HCT116 (cell line): ENCODE measurements at regions not wholly inside any gene's neighbourhood (a gene's known extent, or its start where the extent isn't known, plus 50 kb on each side); places are given as distances from the start of the nearest gene placed in this dataset.

ENCODE experiments used
- ATAC-seq: fragments of 200-7000 bp; cut with Tn5 transposase; 2 replicates; pipeline ENCODE4 v1.9.1; 2020; ENCODE audit warnings: mild to moderate bottlenecking, moderate library complexity
- BruUV-seq: library from RNA; stranded (reverse); fragments of 400-500 nt; replicated peaks from 2 replicates; lab custom pipeline; 2021; lab: Mats Ljungman, UMichigan
- CTCF ChIA-PET: fragments of 300-600 bp; sonication (Branson Sonifier 250); formaldehyde crosslinking; loops from one replicate; lab custom pipeline; 2021; ENCODE audit warnings: antibody characterized with exemption; lab: Charles Lee
- POLR2A ChIA-PET: fragments of 300-600, 350-600 bp; sonication (Branson Sonifier 250); formaldehyde crosslinking; loops from one replicate; lab custom pipeline; 2021; ENCODE audit warnings: antibody characterized with exemption; lab: Charles Lee
- RAD21 ChIA-PET, 2 experiments: fragments of 300-600 bp; sonication (Branson Sonifier 250); formaldehyde crosslinking; loops; one replicate each; lab custom pipeline; 2023; ENCODE audit warnings: low total read pairs in 2 of 2; ENCODE audit not compliant: uncharacterized antibody in 2 of 2, unreplicated experiment in 2 of 2, low non-redundant PET in 1 of 2; lab: Charles Lee
- DNase-seq: peaks from one replicate; pipeline ENCODE4 v3.0.0-alpha.2; 2010; ENCODE audit warnings: low read depth, low spot score
- H2AFZ ChIP-seq: fragments of 200-600 bp; shearing (Covaris generic), sonication (generic); 2 replicates; pipeline ENCODE4 v1.6.1; 2017; ENCODE audit warnings: low read depth, mixed run types, mixed read lengths, antibody characterized with exemption, low read length; ENCODE audit not compliant: poor library complexity, severe bottlenecking
- H3K27ac ChIP-seq: 2 replicates; pipeline ENCODE4 v1.5.1; 2012; ENCODE audit warnings: low read depth, low read length
- H3K27me3 ChIP-seq: fragments of 200-600 bp; sonication (generic); 2 replicates; pipeline ENCODE4 v1.6.1; 2016; ENCODE audit warnings: mixed run types, low read length, mixed read lengths; ENCODE audit not compliant: insufficient read depth
- H3K36me3 ChIP-seq, 2 experiments: fragments of 200-500 bp in 1 of 2; fragments of 200-600 bp in 1 of 2; sonication (Bioruptor generic) in 1 of 2; sonication (generic) in 1 of 2; 2 replicates each; pipeline versions ENCODE4 v1.5.1 to v1.6.1; 2014 to 2016; ENCODE audit warnings: low read length in 2 of 2, inconsistent platforms in 1 of 2, mixed read lengths in 1 of 2, mixed run types in 1 of 2; ENCODE audit not compliant: insufficient read depth in 2 of 2, control insufficient read depth in 1 of 2
- H3K4me1 ChIP-seq, 2 experiments: fragments of 200-600 bp in 1 of 2; sonication (generic) in 1 of 2; 2 replicates each; pipeline versions ENCODE4 v1.5.1 to v1.6.1; 2012 to 2017; ENCODE audit warnings: low read length in 2 of 2, inconsistent platforms in 1 of 2, mild to moderate bottlenecking in 1 of 2, mixed read lengths in 1 of 2, mixed run types in 1 of 2, moderate library complexity in 1 of 2; ENCODE audit not compliant: insufficient read depth in 2 of 2, control insufficient read depth in 1 of 2
- H3K4me2 ChIP-seq: fragments of 200-600 bp; sonication (generic); 2 replicates; pipeline ENCODE4 v1.6.1; 2017; ENCODE audit warnings: mixed run types, low read length, mixed read lengths
- H3K4me3 ChIP-seq, 2 experiments: fragments of 200-600 bp in 1 of 2; sonication (generic) in 1 of 2; replicated peaks in 1 of 2; 2 replicates each; pipeline ENCODE4 v1.5.1; 2011 to 2016; ENCODE audit warnings: low read length in 2 of 2, control low read depth in 1 of 2, low read depth in 1 of 2, mild to moderate bottlenecking in 1 of 2, mixed read lengths in 1 of 2, mixed run types in 1 of 2
- H3K79me2 ChIP-seq: fragments of 200-600 bp; sonication (generic); 2 replicates; pipeline ENCODE4 v1.6.1; 2017; ENCODE audit warnings: mild to moderate bottlenecking, mixed run types, low read length, moderate library complexity, mixed read lengths; ENCODE audit not compliant: insufficient read depth
- H3K9ac ChIP-seq: fragments of 200-600 bp; sonication (generic); 2 replicates; pipeline ENCODE4 v1.6.1; 2016; ENCODE audit warnings: low read length, mixed read lengths
- H3K9me2 ChIP-seq: fragments of 200-600 bp; sonication (generic), shearing (Covaris generic); 2 replicates; pipeline ENCODE4 v1.6.1; 2017; ENCODE audit warnings: mixed run types, mild to moderate bottlenecking, moderate library complexity; ENCODE audit not compliant: insufficient read depth
- H3K9me3 ChIP-seq, 2 experiments: fragments of 200-500 bp in 1 of 2; fragments of 200-600 bp in 1 of 2; sonication (Bioruptor generic) in 1 of 2; sonication (generic) in 1 of 2; 2 replicates each; pipeline ENCODE4 v1.6.1; 2014 to 2017; ENCODE audit warnings: low read length in 2 of 2, mixed read lengths in 2 of 2, inconsistent platforms in 1 of 2, low read depth in 1 of 2, mild to moderate bottlenecking in 1 of 2, mixed run types in 1 of 2, moderate library complexity in 1 of 2; ENCODE audit not compliant: control insufficient read depth in 1 of 2, insufficient read depth in 1 of 2
- H4K20me1 ChIP-seq: fragments of 200-600 bp; sonication (generic), shearing (Covaris generic); 2 replicates; pipeline ENCODE4 v1.6.1; 2017; ENCODE audit warnings: mixed run types, mild to moderate bottlenecking, moderate library complexity; ENCODE audit not compliant: insufficient read depth
- ATF3 ChIP-seq: IDR thresholded peaks from 2 replicates; pipeline ENCODE4 v1.6.1; 2012
- CBX3 ChIP-seq: IDR thresholded peaks from 2 replicates; pipeline ENCODE4 v1.6.1; 2012; ENCODE audit warnings: low read depth
- CTCF ChIP-seq, 3 experiments: fragments of 200-600 bp in 1 of 3; sonication (generic) in 1 of 3; IDR thresholded peaks in 2 of 3; conservative IDR thresholded peaks in 1 of 3; 2 replicates each; pipeline ENCODE4 v1.5.1; 2012 to 2017; ENCODE audit warnings: low read depth in 2 of 3, low read length in 2 of 3, antibody characterized with exemption in 1 of 3, borderline replicate concordance in 1 of 3, control low read depth in 1 of 3, mild to moderate bottlenecking in 1 of 3, mixed read lengths in 1 of 3, mixed run types in 1 of 3, moderate library complexity in 1 of 3; ENCODE audit not compliant: insufficient read depth in 1 of 3
- EGR1 ChIP-seq: IDR thresholded peaks from 2 replicates; pipeline ENCODE4 v1.6.1; 2012; ENCODE audit warnings: low read depth
- EZH2 ChIP-seq: fragments of 200-600 bp; sonication (generic); IDR thresholded peaks from 2 replicates; pipeline ENCODE4 v1.6.1; 2017; ENCODE audit warnings: antibody characterized with exemption, mixed run types
- EZH2phosphoT487 ChIP-seq: fragments of 200-600 bp; IDR thresholded peaks from 2 replicates; pipeline ENCODE4 v1.6.1; 2018; ENCODE audit warnings: antibody characterized with exemption, borderline replicate concordance
- FOSL1 ChIP-seq: IDR thresholded peaks from 2 replicates; pipeline ENCODE4 v1.6.1; 2012; ENCODE audit warnings: low read depth
- JUND ChIP-seq: IDR thresholded peaks from 2 replicates; pipeline ENCODE4 v1.6.1; 2012
- POLR2A ChIP-seq: IDR thresholded peaks from 2 replicates; pipeline ENCODE4 v1.7.0; 2011; ENCODE audit warnings: borderline replicate concordance; ENCODE audit not compliant: insufficient read depth, insufficient read length; ENCODE audit errors: extremely low read depth
- POLR2AphosphoS5 ChIP-seq: IDR thresholded peaks from 2 replicates; pipeline ENCODE4 v1.6.1; 2011; ENCODE audit warnings: mild to moderate bottlenecking, low read depth, low read length, moderate library complexity
- RAD21 ChIP-seq: IDR thresholded peaks from 2 replicates; pipeline ENCODE4 v1.6.1; 2012; ENCODE audit warnings: low read depth, mild to moderate bottlenecking
- REST ChIP-seq: IDR thresholded peaks from 2 replicates; pipeline ENCODE4 v1.6.1; 2012; ENCODE audit warnings: low read depth
- SIN3A ChIP-seq: IDR thresholded peaks from 2 replicates; pipeline ENCODE4 v1.6.1; 2012; ENCODE audit warnings: low read depth
- SP1 ChIP-seq: IDR thresholded peaks from 2 replicates; pipeline ENCODE4 v1.6.1; 2012; ENCODE audit warnings: low read depth
- SRF ChIP-seq: IDR thresholded peaks from 2 replicates; pipeline ENCODE4 v1.6.1; 2012; ENCODE audit warnings: low read depth
- TCF7L2 ChIP-seq: IDR thresholded peaks from 2 replicates; pipeline ENCODE4 v1.7.0; 2011; ENCODE audit warnings: borderline replicate concordance, inconsistent platforms; ENCODE audit not compliant: insufficient read depth, insufficient read length; ENCODE audit errors: extremely low read depth
- YY1 ChIP-seq: IDR thresholded peaks from 2 replicates; pipeline ENCODE4 v1.6.1; 2011; ENCODE audit warnings: low read length, low read depth, moderate library complexity, mild to moderate bottlenecking; ENCODE audit not compliant: insufficient replicate concordance; ENCODE audit errors: extremely low read depth
- ZBTB33 ChIP-seq: IDR thresholded peaks from 2 replicates; pipeline ENCODE4 v1.6.1; 2011; ENCODE audit warnings: mild to moderate bottlenecking, low read length, moderate library complexity; ENCODE audit not compliant: insufficient replicate concordance; ENCODE audit errors: extremely low read depth
- ZFX ChIP-seq: fragments of 450-650 bp; IDR thresholded peaks from 2 replicates; pipeline ENCODE4 v1.6.1; 2017
- ZNF274 ChIP-seq: fragments of 200-500 bp; sonication (Bioruptor generic); IDR thresholded peaks from 2 replicates; pipeline ENCODE4 v1.6.1; 2014; ENCODE audit warnings: mild to moderate bottlenecking, low read depth, low read length, inconsistent platforms
- intact Hi-C: fragments of 100-400 bp; cut with micrococcal nuclease; formaldehyde crosslinking; loops from 2 replicates; pipeline ENCODE4 v1.10.0; 2022

GRCh38 chr3:43178891-43179366 is 73.0 kb upstream of the POMGNT2 start:
- DNase-seq, result peak; percentile 80
- ChIA-PET RAD21 (no interaction called here), CTCF (no interaction called here), POLR2A (no interaction called here)
- intact Hi-C loops, result no loop called here
- peak overlapping the region; percentile 4 for H2AFZ ChIP-seq
- H3K9ac ChIP-seq, result peak overlapping the region; percentile 36; the same call in 1 of the 2 replicates
- H3K27ac ChIP-seq, result no peak overlapping the region
- H3K27me3 ChIP-seq, result no peaks in the 10 kb centered on the region
- H3K79me2 ChIP-seq, result no peaks in the 10 kb centered on the region
- H3K9me3 ChIP-seq, result peaks cover 0 to 6% of the 10 kb centered on the region in 2 experiments; a peak in 1 of 4 replicates
- H4K20me1 ChIP-seq, result no peaks in the 10 kb centered on the region
- peaks cover 4 to 46% of the 10 kb centered on the region in 2 experiments; a peak in 2 of 4 replicates for H3K4me1 ChIP-seq
- no peaks in the 10 kb centered on the region for H3K36me3 ChIP-seq
- H3K4me3 ChIP-seq, result peak overlapping the region in 1 of 2 experiments; percentile 36; a peak in 2 of 4 replicates
- H3K9me2 ChIP-seq, result no peaks in the 10 kb centered on the region
- BruUV-seq, result no TSS peak
- ATAC-seq, result peak; percentile 82
- peak overlapping the region; percentile 57 for H3K4me2 ChIP-seq
- TF ChIP-seq EZH2phosphoT487 (no peak), ZFX (no peak), YY1 (no peak), FOSL1 (peak; percentile 92), CTCF (IDR thresholded peaks at IDR 0.05 in 2 of 3, conservative IDR thresholded peaks at IDR 0.05 in 1 of 3; ENCODE audit: borderline replicate concordance in 1 of 3, insufficient read depth in 1 of 3, low read depth in 2 of 3, low read length in 2 of 3) (no peak), EZH2 (no peak), TCF7L2 (peak; percentile 52), EGR1 (no peak), SRF (0 out of 2 replicates have a peak, but pooled peaks have one; percentile 52), RAD21 (peak; percentile 23), JUND (peak; percentile 76; the same call in 1 of the 2 replicates), SP1 (peak; percentile 94), ZBTB33 (no peak), CBX3 (peak; percentile 68; the same call in 1 of the 2 replicates), SIN3A (0 out of 2 replicates have a peak, but pooled peaks have one; percentile 49), ATF3 (no peak), POLR2A (no peak), POLR2AphosphoS5 (peak; percentile 46; the same call in 1 of the 2 replicates), REST (no peak), ZNF274 (no peak)
